ENCODE measurements at regions not wholly inside any gene's neighbourhood (a gene's known extent, or its start where the extent isn't known, plus 50 kb on each side); places are given as distances from the start of the nearest gene placed in this dataset.

DNA sequence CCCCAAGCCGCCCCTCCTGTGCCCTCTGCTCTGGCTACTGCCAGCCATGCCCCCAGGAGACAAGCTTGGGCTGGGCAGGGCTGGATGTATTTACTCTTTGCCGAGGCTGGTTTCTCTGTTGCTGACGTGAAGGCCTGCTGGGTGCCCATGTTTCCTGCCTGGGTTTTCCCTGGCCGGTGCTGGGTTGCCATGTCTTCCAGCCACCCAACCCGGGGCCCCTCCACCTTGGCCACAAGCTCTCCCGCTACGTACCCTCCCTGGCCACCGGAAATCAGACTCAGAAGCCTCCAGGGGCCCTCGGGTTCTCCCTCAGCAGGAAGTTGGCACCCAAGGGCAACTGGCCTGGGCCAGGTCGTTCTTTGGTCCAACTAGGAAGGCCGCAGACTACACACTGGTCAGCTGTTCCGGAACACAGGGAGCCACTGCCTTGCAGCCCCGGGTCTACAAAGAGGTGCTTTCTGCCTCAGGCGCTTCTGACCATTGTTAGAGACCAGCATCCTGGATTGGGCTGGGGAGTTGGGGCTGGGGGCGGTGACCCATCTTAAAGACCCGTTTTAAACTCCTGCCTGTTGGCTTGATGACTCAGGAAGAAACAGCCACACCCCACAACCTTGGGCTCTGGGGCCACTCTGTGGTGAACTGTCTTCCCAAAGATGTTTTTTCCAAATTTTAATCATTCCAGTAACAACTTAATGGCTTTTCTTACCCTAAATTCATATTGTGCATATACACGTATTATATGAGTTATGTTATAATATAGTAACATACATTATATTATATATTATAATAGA lies 71.2 kb upstream of the RUNX3 start:
- TF ChIP-seq, protein P1, sequence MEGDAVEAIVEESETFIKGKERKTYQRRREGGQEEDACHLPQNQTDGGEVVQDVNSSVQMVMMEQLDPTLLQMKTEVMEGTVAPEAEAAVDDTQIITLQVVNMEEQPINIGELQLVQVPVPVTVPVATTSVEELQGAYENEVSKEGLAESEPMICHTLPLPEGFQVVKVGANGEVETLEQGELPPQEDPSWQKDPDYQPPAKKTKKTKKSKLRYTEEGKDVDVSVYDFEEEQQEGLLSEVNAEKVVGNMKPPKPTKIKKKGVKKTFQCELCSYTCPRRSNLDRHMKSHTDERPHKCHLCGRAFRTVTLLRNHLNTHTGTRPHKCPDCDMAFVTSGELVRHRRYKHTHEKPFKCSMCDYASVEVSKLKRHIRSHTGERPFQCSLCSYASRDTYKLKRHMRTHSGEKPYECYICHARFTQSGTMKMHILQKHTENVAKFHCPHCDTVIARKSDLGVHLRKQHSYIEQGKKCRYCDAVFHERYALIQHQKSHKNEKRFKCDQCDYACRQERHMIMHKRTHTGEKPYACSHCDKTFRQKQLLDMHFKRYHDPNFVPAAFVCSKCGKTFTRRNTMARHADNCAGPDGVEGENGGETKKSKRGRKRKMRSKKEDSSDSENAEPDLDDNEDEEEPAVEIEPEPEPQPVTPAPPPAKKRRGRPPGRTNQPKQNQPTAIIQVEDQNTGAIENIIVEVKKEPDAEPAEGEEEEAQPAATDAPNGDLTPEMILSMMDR (IDR thresholded peaks at IDR 0.05) = no peak

DNA sequence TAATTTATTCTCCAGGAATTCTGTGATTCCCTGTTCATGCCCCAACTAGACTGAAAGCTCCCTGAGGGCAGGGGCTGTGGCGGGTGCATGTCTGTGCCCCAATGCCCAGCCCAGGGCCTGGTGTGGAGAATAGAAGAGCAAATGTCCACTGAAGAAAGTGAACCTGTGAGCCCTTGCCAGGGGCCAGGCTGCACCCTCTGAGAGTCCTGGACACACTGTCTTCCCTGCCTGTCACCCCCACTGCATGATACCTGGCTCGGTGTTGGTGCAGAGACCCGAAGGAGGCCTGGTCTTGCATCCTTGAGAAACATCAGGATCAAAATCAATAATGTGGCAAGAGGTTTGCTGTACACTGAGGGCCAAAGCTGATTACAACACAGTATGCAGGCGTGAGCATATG lies 69.8 kb upstream of the RUNX3 start:
- TF ChIP-seq, protein P1 (IDR thresholded peaks at IDR 0.05) = no peak

DNA sequence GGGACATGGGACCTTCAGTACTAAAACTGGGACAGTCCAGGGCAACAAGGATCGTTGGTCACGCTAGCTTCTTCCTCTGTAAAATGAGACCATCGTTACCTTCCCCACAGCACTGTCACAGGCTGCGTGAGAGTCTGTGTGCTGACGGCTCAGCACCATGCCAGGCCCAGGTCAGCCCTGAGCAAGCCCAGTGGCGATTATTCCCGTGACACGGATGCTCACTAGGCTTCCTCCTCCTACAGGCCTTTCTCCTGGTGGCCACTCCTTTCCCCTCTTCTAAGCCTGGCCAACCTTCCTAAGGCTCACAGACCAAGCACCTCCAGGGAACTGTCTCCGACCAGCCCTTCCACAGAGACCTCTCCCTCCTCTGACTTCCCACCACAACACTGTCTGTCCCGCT lies 69.3 kb upstream of the RUNX3 start:
- TF ChIP-seq, protein P1 (IDR thresholded peaks at IDR 0.05) = no peak

DNA sequence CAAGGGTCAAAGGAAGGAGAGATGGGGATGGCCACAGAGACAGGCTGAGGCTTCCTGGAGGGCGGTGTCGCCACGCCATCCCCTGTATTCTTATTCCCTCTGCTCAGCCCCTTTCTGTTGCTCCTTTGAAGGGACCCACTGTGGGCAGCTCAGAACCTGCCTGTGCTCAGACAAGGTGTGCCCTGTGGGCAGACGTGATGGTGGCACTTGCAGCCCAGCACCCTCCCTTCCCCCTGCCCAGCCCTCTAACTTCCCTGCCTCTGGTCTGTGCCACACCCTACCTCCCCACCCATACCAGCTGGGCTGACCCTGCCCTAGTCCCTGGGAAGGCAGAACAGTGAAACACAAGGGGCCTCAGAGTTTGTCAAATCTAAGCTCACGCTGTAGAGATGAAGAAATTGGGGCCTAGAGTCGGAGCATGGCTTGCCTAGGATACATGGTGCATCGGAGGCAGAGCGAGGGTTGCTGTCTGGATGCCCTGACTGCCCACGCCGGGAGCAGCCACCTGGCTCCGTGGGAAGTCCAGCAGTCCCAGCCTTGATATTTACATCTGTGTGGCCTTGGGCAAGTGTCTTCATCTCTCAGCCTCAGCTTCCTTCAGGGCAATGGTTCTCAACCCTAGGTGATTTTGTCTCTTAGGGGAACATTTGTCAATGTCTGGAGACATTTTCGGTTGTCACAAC lies 68.6 kb upstream of the RUNX3 start:
- TF ChIP-seq, protein P1 (IDR thresholded peaks at IDR 0.05) = no peak

DNA sequence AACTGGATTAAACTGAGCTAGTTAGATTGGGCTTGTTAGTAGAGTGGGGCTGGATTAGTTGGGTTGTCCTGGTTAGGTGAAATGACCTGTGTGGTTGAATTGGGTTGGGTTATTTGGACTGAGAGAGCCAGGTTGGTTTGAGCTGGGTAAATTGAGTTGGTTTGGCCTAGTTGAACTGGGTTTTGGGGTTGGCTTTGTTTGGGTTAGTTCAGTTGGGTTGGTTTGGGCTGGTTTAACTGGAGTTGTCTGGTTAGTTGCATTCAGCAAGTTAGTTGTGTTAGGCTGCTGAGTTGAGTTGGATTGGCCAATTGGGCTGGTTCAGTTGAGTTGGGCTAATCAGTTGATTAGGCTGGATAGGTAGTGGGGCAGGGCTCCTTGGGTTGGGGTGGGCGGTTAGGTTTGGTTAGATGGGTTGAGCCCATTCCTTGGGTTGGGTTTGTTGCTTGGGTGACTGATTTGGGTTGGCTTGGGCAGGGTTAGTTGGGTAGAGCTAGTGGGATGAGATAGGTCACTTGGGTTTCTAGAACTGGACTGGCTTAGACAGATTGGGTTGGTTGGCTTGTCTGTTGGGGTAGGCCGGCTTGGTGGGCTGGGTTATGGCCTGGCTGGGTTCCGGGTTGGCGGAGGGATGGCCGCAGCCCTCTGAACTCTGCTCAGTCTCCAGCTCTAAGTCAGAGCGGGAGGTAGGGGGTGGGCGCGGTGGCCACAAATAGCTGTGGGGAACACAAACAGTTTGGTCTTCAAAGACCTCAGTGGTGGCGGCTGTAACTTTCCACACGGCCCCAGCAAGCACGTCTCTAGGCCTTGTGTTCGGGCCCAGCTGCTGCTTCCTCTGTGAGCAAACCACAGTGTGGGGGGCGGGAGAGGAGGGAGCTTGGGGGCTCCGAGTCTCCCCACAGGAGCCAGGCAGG lies 67.2 kb upstream of the RUNX3 start:
- TF ChIP-seq, protein P1 (IDR thresholded peaks at IDR 0.05) = no peak

DNA sequence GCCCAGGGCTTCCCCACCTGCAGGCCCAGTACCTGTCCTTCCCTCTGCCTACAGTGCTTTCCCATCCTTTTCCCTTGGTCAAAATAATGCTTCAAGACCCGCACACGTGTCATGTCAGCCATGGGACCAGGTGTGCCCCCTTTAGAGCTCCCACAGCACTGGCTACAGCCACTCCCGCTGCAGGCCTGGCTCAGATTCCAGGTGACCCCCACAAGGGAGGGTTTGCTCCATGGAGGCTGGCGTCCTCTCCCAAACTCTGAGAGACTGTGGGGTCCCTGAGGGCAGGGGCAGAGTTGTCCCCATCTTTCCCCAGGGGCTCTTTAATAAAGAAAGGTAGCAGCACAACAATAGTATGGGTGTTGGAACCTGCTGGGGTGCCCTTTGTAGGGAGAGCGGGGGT lies 66.4 kb upstream of the RUNX3 start:
- TF ChIP-seq, protein P1 (IDR thresholded peaks at IDR 0.05) = no peak

DNA sequence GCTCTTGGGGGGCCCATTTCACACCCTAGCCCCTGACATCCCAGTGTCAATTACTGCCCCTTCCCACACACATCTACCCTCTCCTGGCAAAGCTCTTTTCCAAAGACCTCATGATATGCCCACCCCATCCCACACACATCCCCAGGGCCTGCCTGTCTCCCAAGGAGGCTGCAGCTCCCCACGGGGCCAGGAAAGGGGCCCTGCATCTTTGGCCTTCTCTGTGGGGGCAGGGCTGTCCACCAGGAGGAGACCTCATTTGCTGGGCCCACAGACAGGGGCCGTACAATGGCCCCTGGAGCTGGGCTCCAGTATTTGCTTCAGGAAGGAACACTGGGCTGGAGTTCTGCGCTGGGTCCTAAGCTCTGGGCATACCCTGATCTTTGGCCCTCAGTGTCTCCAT lies 65.6 kb upstream of the RUNX3 start:
- TF ChIP-seq, protein P1 (IDR thresholded peaks at IDR 0.05) = no peak

Measured in LNCAP (cell line).